HG03342 (cell line): ENCODE measurements at regions not wholly inside any gene's neighbourhood (a gene's known extent, or its start where the extent isn't known, plus 50 kb on each side); places are given as distances from the start of the nearest gene placed in this dataset.
"Not testable (repeated sequence)": the region's sequence is repeated elsewhere in the genome, so short reads cannot be mapped to it uniquely, and the experiment has no call there.

Source experiments
- ATAC-seq: cut with Tn5 transposase; IDR thresholded peaks from one replicate; pipeline ENCODE4 v1.9.1; 2021; ENCODE audit warnings: mild to moderate bottlenecking, moderate library complexity; ENCODE audit not compliant: unreplicated experiment

GRCh38 chr4:160375772-160376452 is 1273.0 kb downstream of the RAPGEF2 start:
- no peak for ATAC-seq

GRCh38 chr4:160386846-160387245 is 1284.0 kb downstream of the RAPGEF2 start:
- no peak for ATAC-seq

GRCh38 chr4:160399826-160400225 is 1296.9 kb downstream of the RAPGEF2 start:
- no peak for ATAC-seq

- ATAC-seq = no peak
These were observed 1300.2 kb downstream of the RAPGEF2 start for GRCh38 chr4:160403081-160403480.

GRCh38 chr4:160406263-160406825 is 1303.5 kb downstream of the RAPGEF2 start:
- no peak for ATAC-seq

GRCh38 chr4:160414496-160414895 is 1311.6 kb downstream of the RAPGEF2 start:
- no peak for ATAC-seq

- no peak for ATAC-seq
These were observed 1321.1 kb downstream of the RAPGEF2 start for GRCh38 chr4:160423879-160424451.

- ATAC-seq = no peak
These were observed 1323.4 kb downstream of the RAPGEF2 start for GRCh38 chr4:160426233-160426632.

GRCh38 chr4:160450876-160451275 is 1348.0 kb downstream of the RAPGEF2 start:
- ATAC-seq = no peak

- not testable (repeated sequence) for ATAC-seq
These were observed 1379.1 kb downstream of the RAPGEF2 start for GRCh38 chr4:160481696-160482690.

- no peak for ATAC-seq
These were observed 1382.3 kb downstream of the RAPGEF2 start for GRCh38 chr4:160485071-160485687.

GRCh38 chr4:160492181-160492580 is 1389.3 kb downstream of the RAPGEF2 start:
- ATAC-seq = no peak

- no peak for ATAC-seq
These were observed 1390.3 kb downstream of the RAPGEF2 start for GRCh38 chr4:160493206-160493605.

GRCh38 chr4:160495356-160495755 is 1392.5 kb downstream of the RAPGEF2 start:
- no peak for ATAC-seq

- no peak for ATAC-seq
These were observed 1395.3 kb downstream of the RAPGEF2 start for GRCh38 chr4:160498211-160498610.

- no peak for ATAC-seq
These were observed 1402.8 kb downstream of the RAPGEF2 start for GRCh38 chr4:160505724-160506123.

- ATAC-seq = no peak
These were observed 1408.0 kb downstream of the RAPGEF2 start for GRCh38 chr4:160510928-160511327.

GRCh38 chr4:160514126-160514525 is 1411.2 kb downstream of the RAPGEF2 start:
- no peak for ATAC-seq

GRCh38 chr4:160523231-160523630 is 1420.4 kb downstream of the RAPGEF2 start:
- no peak for ATAC-seq

- ATAC-seq = no peak
These were observed 1434.8 kb downstream of the RAPGEF2 start for GRCh38 chr4:160537681-160538080.

- ATAC-seq = no peak
These were observed 1443.3 kb downstream of the RAPGEF2 start for GRCh38 chr4:160546201-160546600.
